ENCODE measurements at regions not wholly inside any gene's neighbourhood (a gene's known extent, or its start where the extent isn't known, plus 50 kb on each side); places are given as distances from the start of the nearest gene placed in this dataset.
"Not testable (repeated sequence)": the region's sequence is repeated elsewhere in the genome, so short reads cannot be mapped to it uniquely, and the experiment has no call there.

GRCh38 chr19:34871911-34872310 is 54.8 kb upstream of the ZNF30 start:
- H3K4me3 ChIP-seq (replicated peaks; ENCODE audit: low read depth, low read length); DNase-seq (ENCODE audit: extremely low read depth, insufficient read length): not testable (repeated sequence)

GRCh38 chr19:34867631-34868030 is 59.1 kb upstream of the ZNF30 start:
- no peaks in the 10 kb centered on the region for H3K36me3 ChIP-seq (ENCODE audit: control insufficient read depth, insufficient read depth, low read length)
- no peak for DNase-seq (ENCODE audit: extremely low read depth, insufficient read length)
- no peaks in the 10 kb centered on the region; the same call in 1 of the 2 replicates for H3K27me3 ChIP-seq (replicated peaks; ENCODE audit: control insufficient read depth, insufficient read depth, low read length)
- H3K4me3 ChIP-seq (replicated peaks; ENCODE audit: low read depth, low read length), result no peak overlapping the region
- TF ChIP-seq CTCF (IDR thresholded peaks at IDR 0.05; ENCODE audit: insufficient read depth, low read length, poor library complexity, severe bottlenecking), result no peak

More at GRCh38 chr19:34871911-34872310, 54.8 kb upstream of the ZNF30 start:
- not testable (repeated sequence) for H3K27me3 ChIP-seq (replicated peaks; ENCODE audit: control insufficient read depth, insufficient read depth, low read length); H3K36me3 ChIP-seq (ENCODE audit: control insufficient read depth, insufficient read depth, low read length)

- not testable (repeated sequence) for H3K4me3 ChIP-seq (replicated peaks; ENCODE audit: low read depth, low read length); DNase-seq (ENCODE audit: extremely low read depth, insufficient read length); H3K36me3 ChIP-seq (ENCODE audit: control insufficient read depth, insufficient read depth, low read length); H3K27me3 ChIP-seq (replicated peaks; ENCODE audit: control insufficient read depth, insufficient read depth, low read length)
Measured at GRCh38 chr19:34865225-34865624, 61.5 kb upstream of the ZNF30 start.

- H3K4me3 ChIP-seq (replicated peaks; ENCODE audit: low read depth, low read length), result peak overlapping the region; percentile 45
- not testable (repeated sequence) for DNase-seq (ENCODE audit: extremely low read depth, insufficient read length); H3K36me3 ChIP-seq (ENCODE audit: control insufficient read depth, insufficient read depth, low read length); H3K27me3 ChIP-seq (replicated peaks; ENCODE audit: control insufficient read depth, insufficient read depth, low read length)
Measured at GRCh38 chr19:34859823-34860736, 66.6 kb upstream of the ZNF30 start.

GRCh38 chr19:34859325-34859724 is 67.4 kb upstream of the ZNF30 start:
- H3K4me3 ChIP-seq (replicated peaks; ENCODE audit: low read depth, low read length); H3K36me3 ChIP-seq (ENCODE audit: control insufficient read depth, insufficient read depth, low read length); DNase-seq (ENCODE audit: extremely low read depth, insufficient read length); H3K27me3 ChIP-seq (replicated peaks; ENCODE audit: control insufficient read depth, insufficient read depth, low read length): not testable (repeated sequence)

GRCh38 chr19:34856052-34856451 is 70.7 kb upstream of the ZNF30 start:
- TF ChIP-seq CTCF (IDR thresholded peaks at IDR 0.05; ENCODE audit: insufficient read depth, low read length, poor library complexity, severe bottlenecking), result no peak
- Histone ChIP-seq H3K27me3 (replicated peaks; ENCODE audit: control insufficient read depth, insufficient read depth, low read length) (no peaks in the 10 kb centered on the region), H3K4me3 (replicated peaks; ENCODE audit: low read depth, low read length) (no peak overlapping the region), H3K36me3 (ENCODE audit: control insufficient read depth, insufficient read depth, low read length) (no peaks in the 10 kb centered on the region)
- no peak for DNase-seq (ENCODE audit: extremely low read depth, insufficient read length)

- no peak for TF ChIP-seq CTCF (IDR thresholded peaks at IDR 0.05; ENCODE audit: insufficient read depth, low read length, poor library complexity, severe bottlenecking)
- DNase-seq (ENCODE audit: extremely low read depth, insufficient read length), result no peak
- Histone ChIP-seq H3K4me3 (replicated peaks; ENCODE audit: low read depth, low read length) (no peak overlapping the region), H3K27me3 (replicated peaks; ENCODE audit: control insufficient read depth, insufficient read depth, low read length) (no peaks in the 10 kb centered on the region), H3K36me3 (ENCODE audit: control insufficient read depth, insufficient read depth, low read length) (no peaks in the 10 kb centered on the region)
Measured at GRCh38 chr19:34853369-34853768, 73.3 kb upstream of the ZNF30 start.

Data from GM06990 (cell line).